ENCODE measurements at regions not wholly inside any gene's neighbourhood (a gene's known extent, or its start where the extent isn't known, plus 50 kb on each side); places are given as distances from the start of the nearest gene placed in this dataset.

DNA sequence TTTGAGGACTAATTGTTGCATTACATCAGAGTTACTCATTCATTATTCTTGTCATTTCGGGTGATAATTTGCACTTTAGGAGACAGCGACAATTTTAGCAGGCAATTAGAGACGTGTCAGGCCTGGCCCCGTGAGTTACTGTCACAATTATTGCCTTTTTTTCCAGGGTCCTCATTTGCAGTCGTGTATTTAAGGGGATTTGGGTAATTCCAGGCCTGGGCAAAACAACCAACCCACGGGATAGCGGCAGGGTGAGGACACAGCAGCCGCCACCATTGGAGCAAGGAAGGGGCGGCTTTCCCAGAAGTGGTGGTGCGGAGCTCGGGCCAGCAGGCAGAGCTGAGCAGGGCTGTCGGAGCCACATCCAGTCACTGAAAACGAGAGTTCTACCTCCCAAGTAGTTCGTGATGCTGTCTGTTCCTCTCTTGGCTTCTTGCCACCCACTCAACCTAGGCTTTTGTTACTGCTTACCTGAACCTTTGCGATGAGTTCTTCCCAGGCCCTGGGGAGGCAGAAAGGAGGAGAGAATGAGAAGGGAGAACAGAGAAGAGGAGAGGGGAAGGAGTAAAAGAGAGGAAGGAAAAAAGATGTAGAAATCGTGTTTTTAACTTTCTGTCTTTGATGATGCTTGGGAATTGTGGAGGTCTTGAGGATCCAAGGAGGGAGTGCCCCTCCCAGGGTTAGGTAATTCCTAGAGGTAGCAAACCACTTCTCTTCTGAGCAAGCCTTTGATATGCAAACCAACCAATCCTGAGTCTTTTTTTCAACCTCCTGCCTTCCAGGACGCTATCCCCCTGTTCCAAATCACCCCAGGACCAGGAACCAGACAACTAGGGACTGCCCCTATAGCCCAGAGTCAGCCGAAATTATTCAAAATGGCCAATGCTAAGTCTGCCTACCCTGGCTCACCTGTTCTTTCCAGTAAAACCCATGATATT lies 236.1 kb downstream of the MIAT start:
- Mint-ChIP-seq H3K4me3 (no peak overlapping the region), H3K36me3 (peaks cover 10 to 17% (median 11%) of the 10 kb centered on the region in 3 donors), H3K27ac (no peak overlapping the region), H3K9me3 (peaks cover 0 to 10% (median 0%) of the 10 kb centered on the region in 9 donors), H3K4me1 (peaks cover 0 to 6% (median 0%) of the 10 kb centered on the region in 4 donors), H3K27me3 (peaks cover 11 to 44% (median 40%) of the 10 kb centered on the region in 5 donors)
- POLR2A ChIA-PET: no interaction called here
- no peak for DNase-seq
- no peak for ATAC-seq

- Mint-ChIP-seq H3K4me3 (no peak overlapping the region), H3K27ac (no peak overlapping the region), H3K4me1 (peaks cover 0 to 6% (median 0%) of the 10 kb centered on the region in 4 donors), H3K36me3 (peaks cover 10 to 19% (median 12%) of the 10 kb centered on the region in 3 donors), H3K9me3 (peaks cover 0 to 11% (median 0%) of the 10 kb centered on the region in 9 donors), H3K27me3 (peaks cover 17 to 53% (median 47%) of the 10 kb centered on the region in 5 donors)
- ATAC-seq (no peak), DNase-seq (no peak)
- POLR2A ChIA-PET: no interaction called here
These were observed 237.0 kb downstream of the MIAT start for GRCh38 chr22:26894362-26894761.

- Mint-ChIP-seq H3K27ac (no peak overlapping the region), H3K36me3 (peaks cover 10 to 19% (median 12%) of the 10 kb centered on the region in 3 donors), H3K9me3 (peaks cover 0 to 11% (median 0%) of the 10 kb centered on the region in 9 donors), H3K4me1 (peaks cover 0 to 6% (median 0%) of the 10 kb centered on the region in 4 donors), H3K4me3 (no peak overlapping the region), H3K27me3 (peaks cover 19 to 55% (median 50%) of the 10 kb centered on the region in 5 donors)
- DNase-seq (no peak), ATAC-seq (no peak)
- POLR2A ChIA-PET: no interaction called here
These were observed 237.5 kb downstream of the MIAT start for GRCh38 chr22:26894766-26895485.

GRCh38 chr22:26897384-26897783 lies 240.0 kb downstream of the MIAT start:
- H3K9me3 Mint-ChIP-seq: peaks cover 0 to 11% (median 0%) of the 10 kb centered on the region in 9 donors
- peaks cover 10 to 21% (median 12%) of the 10 kb centered on the region in 3 donors for H3K36me3 Mint-ChIP-seq
- no peak for ATAC-seq
- no peak for DNase-seq
- no peak overlapping the region for H3K4me3 Mint-ChIP-seq
- H3K27ac Mint-ChIP-seq: no peak overlapping the region
- peaks cover 0 to 7% (median 3%) of the 10 kb centered on the region in 4 donors for H3K4me1 Mint-ChIP-seq
- peaks cover 19 to 55% (median 54%) of the 10 kb centered on the region in 5 donors for H3K27me3 Mint-ChIP-seq
- POLR2A ChIA-PET: no interaction called here

- peaks cover 0 to 11% (median 0%) of the 10 kb centered on the region in 9 donors for H3K9me3 Mint-ChIP-seq
These were observed 241.7 kb downstream of the MIAT start for GRCh38 chr22:26898946-26899605.

DNA sequence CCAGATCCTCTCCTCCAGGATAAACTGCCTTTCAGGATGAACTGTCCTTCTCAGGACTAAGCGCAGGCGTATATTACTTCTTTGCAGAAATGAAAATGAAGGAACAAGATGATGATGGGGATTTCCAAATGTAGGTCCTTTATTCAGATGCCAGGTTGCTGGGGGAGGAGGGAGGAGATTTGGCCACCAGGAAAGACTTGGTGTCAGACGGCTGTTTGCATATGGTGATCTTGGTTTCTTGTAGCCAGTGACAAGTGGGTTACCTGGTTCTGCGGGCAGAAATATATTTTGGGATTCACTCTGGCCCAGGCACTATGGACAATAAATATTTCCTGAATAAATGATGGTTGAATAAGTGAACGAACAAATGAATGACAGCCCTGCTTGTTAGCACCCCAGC lies 243.4 kb downstream of the MIAT start:
- DNase-seq (no peak), ATAC-seq (no peak)
- Mint-ChIP-seq H3K4me3 (peak overlapping the region in 1 of 10 donors; percentile 8), H3K4me1 (peaks cover 12 to 21% (median 17%) of the 10 kb centered on the region in 4 donors), H3K36me3 (peaks cover 10 to 20% (median 10%) of the 10 kb centered on the region in 3 donors), H3K27me3 (peaks cover 17 to 60% (median 48%) of the 10 kb centered on the region in 5 donors), H3K27ac (no peak overlapping the region), H3K9me3 (peaks cover 0 to 11% (median 0%) of the 10 kb centered on the region in 9 donors)
- POLR2A ChIA-PET: no interaction called here

More at GRCh38 chr22:26898946-26899605, 241.7 kb downstream of the MIAT start:
- Mint-ChIP-seq H3K27ac (no peak overlapping the region), H3K36me3 (peaks cover 10 to 21% (median 12%) of the 10 kb centered on the region in 3 donors), H3K27me3 (peaks cover 19 to 58% (median 44%) of the 10 kb centered on the region in 5 donors), H3K4me3 (no peak overlapping the region), H3K4me1 (peaks cover 11 to 18% (median 16%) of the 10 kb centered on the region in 4 donors)
- DNase-seq (no peak), ATAC-seq (no peak)
- POLR2A ChIA-PET: no interaction called here

- POLR2A ChIA-PET: no interaction called here
- H3K27ac Mint-ChIP-seq: peak overlapping the region in 1 of 10 donors; percentile 33
- H3K27me3 Mint-ChIP-seq: peaks cover 17 to 60% (median 48%) of the 10 kb centered on the region in 5 donors
- peaks cover 12 to 21% (median 17%) of the 10 kb centered on the region in 4 donors for H3K4me1 Mint-ChIP-seq
- peaks cover 0 to 11% (median 0%) of the 10 kb centered on the region in 9 donors for H3K9me3 Mint-ChIP-seq
- ATAC-seq: no peak
- H3K36me3 Mint-ChIP-seq: peaks cover 10 to 20% (median 10%) of the 10 kb centered on the region in 3 donors
- peak overlapping the region in 1 of 10 donors; percentile 8 for H3K4me3 Mint-ChIP-seq
- DNase-seq: no peak
These were observed 243.9 kb downstream of the MIAT start for GRCh38 chr22:26901198-26901816.

- Mint-ChIP-seq H3K36me3 (peaks cover 8 to 19% (median 10%) of the 10 kb centered on the region in 3 donors), H3K4me3 (peak overlapping the region in 9 of 10 donors; percentile 57 to 85 (median 73)), H3K9me3 (peaks cover 0 to 11% (median 0%) of the 10 kb centered on the region in 9 donors), H3K27me3 (peaks cover 12 to 53% (median 46%) of the 10 kb centered on the region in 5 donors), H3K4me1 (peaks cover 12 to 21% (median 17%) of the 10 kb centered on the region in 4 donors), H3K27ac (peak overlapping the region in 2 of 10 donors; percentile 16 to 76)
- no peak for ATAC-seq
- POLR2A ChIA-PET: no interaction called here
- DNase-seq: no peak
These were observed 245.1 kb downstream of the MIAT start for GRCh38 chr22:26902401-26903029.

DNA sequence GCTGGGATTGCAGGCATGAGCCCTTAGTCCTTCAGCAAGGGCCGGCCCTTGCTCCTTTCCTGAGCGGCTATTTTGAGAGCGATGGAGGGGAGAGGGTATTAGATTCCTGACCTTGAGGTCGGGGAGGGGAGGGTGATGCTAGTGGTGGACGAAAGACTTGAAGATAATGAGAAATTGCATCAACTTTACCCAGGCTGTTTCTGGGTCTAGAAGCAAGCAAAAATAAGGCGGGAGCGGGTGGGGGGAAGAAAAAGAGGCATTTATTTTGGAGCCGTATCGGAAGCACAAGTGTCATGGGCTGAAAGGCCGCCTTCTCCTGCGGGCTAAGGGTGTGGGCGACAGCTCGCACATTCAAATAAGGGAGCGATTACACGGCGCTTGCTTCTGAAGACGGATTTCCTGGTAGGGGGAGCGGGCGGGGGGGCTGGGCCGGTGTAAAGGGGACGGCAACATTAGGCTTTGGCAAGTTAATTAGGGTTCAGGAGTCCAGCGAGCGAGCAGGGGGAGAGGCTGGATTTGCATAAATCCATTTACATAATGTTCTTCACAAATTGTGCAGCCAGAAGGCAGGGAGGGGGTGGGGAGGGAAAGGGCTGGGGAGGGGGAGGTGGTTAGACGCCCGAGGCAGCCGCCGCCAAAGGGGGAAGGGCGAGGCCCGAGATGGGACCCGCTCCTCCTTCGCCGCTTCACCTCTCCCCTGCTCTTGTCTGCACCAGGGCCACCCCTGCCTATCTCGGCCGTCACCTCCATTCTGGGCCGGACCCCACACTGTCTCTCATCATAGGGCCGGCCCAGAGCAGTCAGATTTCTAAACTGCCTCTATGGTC lies 245.9 kb downstream of the MIAT start:
- peaks cover 0 to 4% (median 0%) of the 10 kb centered on the region in 9 donors for H3K9me3 Mint-ChIP-seq
- H3K36me3 Mint-ChIP-seq: peaks cover 6 to 16% (median 10%) of the 10 kb centered on the region in 3 donors
- peak in 1 of 2 donors; percentile 27 for ATAC-seq
- peak overlapping the region in 3 of 10 donors; percentile 11 to 81 (median 16) for H3K27ac Mint-ChIP-seq
- peak in 1 of 10 donors; percentile 2 for DNase-seq
- POLR2A ChIA-PET: no interaction called here
- peak overlapping the region; percentile 54 to 85 (median 72) for H3K4me3 Mint-ChIP-seq
- H3K4me1 Mint-ChIP-seq: peaks cover 12 to 18% (median 17%) of the 10 kb centered on the region in 4 donors
- peaks cover 8 to 46% (median 40%) of the 10 kb centered on the region in 5 donors for H3K27me3 Mint-ChIP-seq

- H3K27me3 Mint-ChIP-seq: peaks cover 2 to 33% (median 32%) of the 10 kb centered on the region in 5 donors
These were observed 247.1 kb downstream of the MIAT start for GRCh38 chr22:26904483-26904882.

More at GRCh38 chr22:26904483-26904882, 247.1 kb downstream of the MIAT start:
- no peak for ATAC-seq
- H3K4me3 Mint-ChIP-seq: no peak overlapping the region
- peaks cover 0 to 6% (median 0%) of the 10 kb centered on the region in 9 donors for H3K9me3 Mint-ChIP-seq
- H3K27ac Mint-ChIP-seq: peak overlapping the region in 1 of 10 donors; percentile 81
- peaks cover 9 to 20% (median 17%) of the 10 kb centered on the region in 3 donors for H3K36me3 Mint-ChIP-seq
- peaks cover 12 to 18% (median 17%) of the 10 kb centered on the region in 4 donors for H3K4me1 Mint-ChIP-seq
- POLR2A ChIA-PET: no interaction called here
- no peak for DNase-seq

Data from naive thymus-derived CD8-positive, alpha-beta T cell (primary cell).